A673 (cell line): ENCODE measurements at regions not wholly inside any gene's neighbourhood (a gene's known extent, or its start where the extent isn't known, plus 50 kb on each side); places are given as distances from the start of the nearest gene placed in this dataset.

Experiments
- BruUV-seq: library from RNA; stranded (reverse); fragments of 400-500 nt; replicated peaks from 2 replicates; lab custom pipeline; 2021; lab: Mats Ljungman, UMichigan
- CTCF ChIA-PET: fragments of 300-600 bp; sonication (Branson Sonifier 250); formaldehyde crosslinking; loops from one replicate; lab custom pipeline; 2022; ENCODE audit warnings: antibody characterized with exemption; lab: Charles Lee
- POLR2A ChIA-PET: fragments of 300-600 bp; sonication (Branson Sonifier 250); formaldehyde crosslinking; loops from one replicate; lab custom pipeline; 2022; ENCODE audit warnings: antibody characterized with exemption; ENCODE audit not compliant: low non-redundant PET; lab: Charles Lee
- DNase-seq: peaks from one replicate; pipeline ENCODE4 v3.0.0-alpha.2; 2015; ENCODE audit warnings: low spot score
- H3K27ac ChIP-seq: fragments of 200-600 bp; sonication (generic); 2 replicates; pipeline ENCODE4 v1.5.1; 2016; ENCODE audit warnings: mixed run types, low read depth, mild to moderate bottlenecking, mixed read lengths, antibody characterized with exemption, low read length; ENCODE audit not compliant: poor library complexity, severe bottlenecking
- H3K27me3 ChIP-seq: fragments of 200-600 bp; sonication (generic); replicated peaks from 2 replicates; pipeline ENCODE4 v1.6.1; 2017; ENCODE audit warnings: mixed run types, low read depth, mild to moderate bottlenecking, mixed read lengths, antibody characterized with exemption, low read length; ENCODE audit not compliant: insufficient read depth, poor library complexity
- H3K36me3 ChIP-seq: fragments of 200-600 bp; sonication (generic); 2 replicates; pipeline ENCODE4 v1.6.1; 2016; ENCODE audit warnings: mixed run types, mild to moderate bottlenecking, mixed read lengths, antibody characterized with exemption, low read length; ENCODE audit not compliant: insufficient read depth, poor library complexity, severe bottlenecking
- H3K4me1 ChIP-seq: fragments of 200-600 bp; sonication (generic); 2 replicates; pipeline ENCODE4 v1.6.1; 2017; ENCODE audit warnings: mixed run types, mild to moderate bottlenecking, mixed read lengths, antibody characterized with exemption, low read length; ENCODE audit not compliant: insufficient read depth, poor library complexity, severe bottlenecking
- H3K4me3 ChIP-seq: fragments of 200-600 bp; sonication (generic); 2 replicates; pipeline ENCODE4 v1.5.1; 2016; ENCODE audit warnings: low read depth, mixed run types, mild to moderate bottlenecking, mixed read lengths, low read length; ENCODE audit not compliant: poor library complexity, severe bottlenecking
- H3K9me3 ChIP-seq: fragments of 200-600 bp; sonication (generic); 2 replicates; pipeline ENCODE4 v1.6.1; 2016; ENCODE audit warnings: mixed run types, low read depth, mild to moderate bottlenecking, mixed read lengths, antibody characterized with exemption, low read length; ENCODE audit not compliant: poor library complexity, severe bottlenecking
- CTCF ChIP-seq: fragments of 300-800, 200-600 bp; sonication (generic); conservative IDR thresholded peaks from 2 replicates; pipeline ENCODE4 v1.5.1; 2017; ENCODE audit warnings: low read depth, mild to moderate bottlenecking, antibody characterized with exemption, low read length, moderate library complexity, mixed read lengths
- EZH2 ChIP-seq: fragments of 200-600 bp; sonication (generic); IDR thresholded peaks from 2 replicates; pipeline ENCODE4 v1.6.1; 2017; ENCODE audit warnings: borderline replicate concordance, low read depth, mild to moderate bottlenecking, mixed read lengths, antibody characterized with exemption, low read length; ENCODE audit not compliant: poor library complexity, severe bottlenecking
- intact Hi-C: fragments of 100-400 bp; cut with micrococcal nuclease; formaldehyde crosslinking; loops from one replicate; pipeline ENCODE4 v1.10.0; 2022; ENCODE audit not compliant: unreplicated experiment

GRCh38 chr3:188053710-188054380, 100.1 kb upstream of the LPP start:
- no peak for DNase-seq
- no peaks in the 10 kb centered on the region for H3K36me3 ChIP-seq
- TF ChIP-seq CTCF (no peak), EZH2 (no peak)
- H3K4me1 ChIP-seq = peaks cover 16% of the 10 kb centered on the region
- H3K27ac ChIP-seq = no peak overlapping the region
- no TSS peak for BruUV-seq
- H3K27me3 ChIP-seq = no peaks in the 10 kb centered on the region
- no peak overlapping the region for H3K4me3 ChIP-seq
- no peaks in the 10 kb centered on the region for H3K9me3 ChIP-seq
- POLR2A ChIA-PET = no interaction called here
- CTCF ChIA-PET = no interaction called here
- intact Hi-C loops = no loop called here

DNA sequence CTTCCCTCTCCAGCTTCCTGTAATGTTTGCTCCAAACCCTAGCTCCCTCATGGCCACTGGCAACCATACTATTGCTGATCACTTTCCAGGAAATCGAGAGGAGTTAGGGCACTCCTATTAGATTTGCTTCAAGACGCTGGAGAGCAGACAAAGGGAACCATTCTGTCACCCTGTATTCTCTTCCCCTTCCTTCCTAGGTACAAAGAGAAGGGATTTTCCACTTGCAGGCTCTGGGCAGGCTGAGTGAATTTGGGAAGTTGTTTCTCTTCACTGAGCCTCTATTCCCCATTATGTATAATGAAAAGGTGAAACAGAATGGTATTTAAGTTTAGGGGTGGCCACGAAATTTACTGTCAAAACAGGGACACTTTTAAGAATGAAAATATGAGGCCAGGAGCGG, 99.4 kb upstream of the LPP start:
- intact Hi-C loops = no loop called here

DNA sequence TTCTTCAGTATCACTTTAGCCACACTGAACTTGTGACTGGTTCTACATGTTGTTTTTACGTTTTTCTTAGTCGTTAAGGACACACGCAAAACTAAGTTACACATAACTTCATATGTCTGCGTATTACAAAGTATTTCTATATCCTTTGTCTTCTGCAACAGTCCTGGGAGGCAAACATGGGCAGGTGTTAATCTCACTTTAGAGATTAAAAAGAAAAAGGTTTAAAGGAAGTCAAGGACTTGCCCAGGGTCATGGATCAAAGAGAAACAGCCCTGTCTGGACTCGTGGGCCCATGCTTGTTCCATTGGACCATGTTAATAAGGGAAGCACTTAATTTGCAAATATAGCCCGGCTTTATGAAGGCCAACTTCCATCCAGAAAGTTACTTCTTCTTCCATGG, 98.6 kb upstream of the LPP start:
- Histone ChIP-seq H3K36me3 (no peaks in the 10 kb centered on the region), H3K27me3 (no peaks in the 10 kb centered on the region), H3K9me3 (no peaks in the 10 kb centered on the region), H3K4me3 (no peak overlapping the region), H3K27ac (no peak overlapping the region), H3K4me1 (peaks cover 16% of the 10 kb centered on the region)
- CTCF ChIA-PET = no interaction called here
- TF ChIP-seq EZH2 (no peak), CTCF (no peak)
- intact Hi-C loops = no loop called here
- no peak for DNase-seq
- POLR2A ChIA-PET = no interaction called here
- no TSS peak for BruUV-seq

More for the DNA sequence above, 99.4 kb upstream of the LPP start:
- Histone ChIP-seq H3K4me1 (peaks cover 16% of the 10 kb centered on the region), H3K27me3 (no peaks in the 10 kb centered on the region), H3K27ac (no peak overlapping the region), H3K36me3 (no peaks in the 10 kb centered on the region), H3K4me3 (no peak overlapping the region), H3K9me3 (no peaks in the 10 kb centered on the region)
- BruUV-seq = no TSS peak
- POLR2A ChIA-PET = no interaction called here
- no peak for TF ChIP-seq EZH2
- no peak for TF ChIP-seq CTCF
- CTCF ChIA-PET = no interaction called here
- no peak for DNase-seq
